GM21576 (cell line): ENCODE measurements at regions not wholly inside any gene's neighbourhood (a gene's known extent, or its start where the extent isn't known, plus 50 kb on each side); places are given as distances from the start of the nearest gene placed in this dataset.

Experiments
- ATAC-seq: cut with Tn5 transposase; IDR thresholded peaks from one replicate; pipeline ENCODE4 v1.9.1; 2021; ENCODE audit warnings: mild to moderate bottlenecking, moderate library complexity; ENCODE audit not compliant: unreplicated experiment

- ATAC-seq, result no peak
Observed at GRCh38 chr11:112579282-112579681, 318.6 kb upstream of the PLET1 start.

- no peak for ATAC-seq
Observed at GRCh38 chr11:112580864-112581263, 320.2 kb upstream of the PLET1 start.

DNA sequence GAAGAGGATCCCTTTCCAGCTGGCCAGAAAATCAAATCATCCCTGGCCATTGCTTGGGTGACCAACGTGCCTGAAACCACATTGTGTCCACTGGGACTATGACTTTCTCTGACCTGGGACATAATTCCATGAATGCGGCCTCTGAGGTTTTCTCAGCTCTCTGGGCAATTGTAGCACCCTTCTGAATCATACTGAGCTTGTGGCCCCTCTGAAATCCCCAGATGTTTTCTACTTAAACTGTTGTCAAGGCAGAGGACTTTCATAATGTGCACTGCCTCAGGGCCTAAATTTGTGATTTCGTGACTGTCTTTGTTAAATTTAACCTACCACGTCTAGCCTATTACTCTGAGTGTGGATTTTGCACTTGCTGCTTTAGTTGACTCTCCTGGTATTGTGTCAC, 321.1 kb upstream of the PLET1 start:
- no peak for ATAC-seq

GRCh38 chr11:112582366-112582765, 321.7 kb upstream of the PLET1 start:
- no peak for ATAC-seq

DNA sequence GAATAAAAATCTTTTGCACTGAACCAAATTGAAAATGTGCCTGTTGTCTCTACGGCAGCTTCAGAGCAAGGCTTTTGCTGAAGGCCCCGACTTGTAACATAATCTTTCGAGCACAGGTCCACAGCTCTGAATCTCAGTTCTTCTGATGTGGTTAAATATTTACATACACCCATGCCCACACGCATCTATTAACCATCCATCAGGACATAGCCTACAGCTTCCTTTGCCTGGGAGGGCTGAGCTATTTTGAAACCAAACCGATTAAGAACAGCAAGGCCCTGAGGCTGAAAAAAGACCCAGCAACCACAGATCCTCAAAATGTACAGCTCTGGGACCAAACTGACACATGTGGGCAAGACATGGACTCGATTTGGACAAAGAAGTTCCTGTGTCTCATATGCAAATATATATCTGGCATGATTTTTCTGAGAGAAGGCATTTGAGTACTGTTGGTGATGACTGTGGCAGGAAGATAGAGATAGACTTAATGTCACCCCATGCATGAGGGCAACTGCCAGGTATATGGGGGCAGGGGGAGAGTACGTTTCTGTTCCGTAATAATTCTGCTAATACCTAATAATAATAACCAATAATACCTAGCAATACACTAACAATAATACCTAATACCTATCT, 322.7 kb upstream of the PLET1 start:
- peak; percentile 88 for ATAC-seq

- ATAC-seq, result no peak
Observed at GRCh38 chr11:112584672-112585071, 324.0 kb upstream of the PLET1 start.

DNA sequence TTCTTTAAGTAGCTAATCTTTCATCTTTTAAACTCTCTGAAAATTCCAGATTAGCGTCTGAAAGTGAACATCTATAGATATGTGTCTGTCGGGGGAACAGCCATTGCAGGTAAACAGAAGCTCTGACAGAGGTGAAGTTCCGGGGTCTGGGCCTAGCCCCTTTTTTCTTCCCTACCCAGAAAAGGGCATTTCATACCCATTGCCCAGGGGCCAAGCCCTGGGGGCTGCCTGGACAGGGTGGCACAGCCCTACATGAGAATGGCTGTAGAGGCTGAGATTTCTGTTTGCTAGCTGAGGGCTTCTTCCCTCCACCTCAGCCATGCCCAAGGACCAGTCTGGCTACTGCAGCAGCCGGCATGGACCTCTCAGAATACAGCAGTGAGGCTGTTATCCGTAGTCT, 327.0 kb upstream of the PLET1 start:
- ATAC-seq, result no peak

DNA sequence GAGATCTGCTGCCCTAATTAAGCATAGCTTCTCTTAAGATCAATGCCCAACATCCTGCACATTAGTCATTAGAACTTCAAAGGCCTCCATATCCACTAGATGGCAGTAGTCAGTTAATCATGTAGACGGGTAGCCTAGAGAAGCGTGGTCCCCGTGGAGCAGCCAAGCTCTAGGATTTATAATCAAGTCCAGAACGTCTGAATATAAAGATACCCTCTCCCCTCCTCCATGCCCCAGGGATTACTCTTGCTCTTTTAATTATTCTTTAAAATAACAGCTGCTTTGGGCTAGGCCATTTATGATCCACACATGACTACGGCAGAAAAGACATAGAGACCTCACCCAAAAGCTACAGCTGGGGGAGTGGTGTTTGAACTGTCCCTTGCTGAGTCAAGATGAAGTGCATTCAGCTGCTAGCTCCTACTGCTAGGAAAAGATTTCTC, 327.6 kb upstream of the PLET1 start:
- no peak for ATAC-seq

GRCh38 chr11:112589155-112589554, 328.5 kb upstream of the PLET1 start:
- no peak for ATAC-seq

DNA sequence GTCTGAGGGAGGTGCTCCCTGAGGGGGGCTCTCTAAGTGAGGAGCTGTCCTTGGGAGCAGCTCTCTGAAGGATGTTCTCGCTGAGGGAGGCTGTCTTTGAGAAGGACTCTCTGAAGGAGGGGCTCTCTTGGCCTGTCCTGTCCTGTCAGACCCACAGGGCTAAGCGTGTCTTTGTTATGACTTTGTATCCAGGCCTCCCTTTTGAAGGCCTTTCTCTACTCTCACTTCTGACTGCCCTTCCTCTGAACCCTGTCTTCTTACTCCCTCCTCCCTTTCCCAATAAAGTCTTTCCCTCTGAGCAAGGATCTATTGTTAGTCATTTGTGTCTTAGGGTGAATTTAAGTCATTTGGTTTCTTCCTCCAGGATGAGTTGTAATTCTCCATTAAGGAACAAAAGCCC, 330.1 kb upstream of the PLET1 start:
- ATAC-seq, result no peak

DNA sequence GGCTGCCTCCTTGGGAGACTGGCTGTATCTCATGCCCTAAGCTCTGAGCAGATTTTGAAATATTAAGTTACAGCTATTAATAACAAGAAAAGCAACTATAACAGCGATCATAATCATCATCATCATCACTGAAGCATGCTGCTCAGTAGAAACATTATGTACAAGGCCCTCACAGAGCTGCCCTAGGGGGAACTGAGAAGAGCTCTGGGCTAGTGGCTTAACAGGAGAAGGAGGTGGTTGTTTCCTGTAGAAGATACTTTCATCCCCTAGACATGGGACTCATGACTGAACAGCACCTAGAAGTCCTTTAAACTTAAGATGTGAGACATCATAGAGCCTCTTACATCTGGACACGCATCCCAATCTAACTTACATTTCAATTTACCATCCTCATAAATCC, 332.8 kb upstream of the PLET1 start:
- no peak for ATAC-seq

DNA sequence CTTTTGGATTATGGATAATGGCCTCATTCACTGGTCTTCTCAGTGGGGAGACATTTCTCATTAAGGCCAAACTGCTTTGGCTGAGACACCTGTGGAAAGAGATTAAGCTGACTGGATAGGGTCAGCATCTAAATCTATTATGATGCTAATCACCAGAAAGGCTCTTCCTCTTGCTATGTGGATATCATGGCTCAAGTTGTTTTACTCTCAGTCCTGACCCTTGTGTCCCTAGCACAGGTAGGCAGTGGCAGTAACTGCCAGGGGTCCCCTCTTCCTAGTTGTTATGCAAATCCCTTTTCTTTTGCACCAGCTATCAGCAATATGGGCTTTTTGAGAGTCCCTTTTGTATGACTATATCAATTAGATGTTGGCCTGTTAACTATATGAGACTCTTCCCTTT, 335.7 kb upstream of the PLET1 start:
- ATAC-seq, result no peak

- ATAC-seq, result no peak
Observed at GRCh38 chr11:112597286-112597790, 336.7 kb upstream of the PLET1 start.

- no peak for ATAC-seq
Observed at GRCh38 chr11:112599265-112599664, 338.6 kb upstream of the PLET1 start.

- ATAC-seq, result no peak
Observed at GRCh38 chr11:112599856-112600533, 339.3 kb upstream of the PLET1 start.

DNA sequence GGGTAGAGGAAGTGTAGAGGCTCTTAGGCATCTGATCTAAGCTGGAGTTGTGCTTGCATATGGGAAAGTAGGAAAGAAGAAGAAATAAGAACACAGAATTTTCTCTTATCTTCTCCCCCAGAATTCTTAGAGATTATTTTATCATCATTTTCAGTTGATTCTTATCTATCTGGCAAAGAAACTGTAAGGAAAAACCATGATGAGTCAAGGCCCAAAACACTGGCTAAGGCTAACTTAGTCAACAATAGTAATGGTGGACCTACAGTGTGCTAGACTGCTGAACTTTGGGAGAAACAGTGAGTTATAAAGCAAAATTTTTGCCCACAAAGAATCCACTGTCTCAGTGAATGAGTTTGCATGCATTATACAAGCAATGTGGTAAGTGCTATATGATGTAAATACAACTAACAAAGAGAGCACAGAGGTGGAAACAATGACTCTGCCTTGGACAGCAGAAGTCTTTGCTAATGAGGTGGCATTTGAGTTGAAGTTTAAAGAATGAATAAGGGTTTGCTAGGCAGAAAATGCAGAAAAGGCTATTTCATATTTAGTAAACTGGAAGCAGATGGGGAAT, 344.5 kb upstream of the PLET1 start:
- no peak for ATAC-seq

GRCh38 chr11:112606656-112607055, 346.0 kb upstream of the PLET1 start:
- no peak for ATAC-seq

DNA sequence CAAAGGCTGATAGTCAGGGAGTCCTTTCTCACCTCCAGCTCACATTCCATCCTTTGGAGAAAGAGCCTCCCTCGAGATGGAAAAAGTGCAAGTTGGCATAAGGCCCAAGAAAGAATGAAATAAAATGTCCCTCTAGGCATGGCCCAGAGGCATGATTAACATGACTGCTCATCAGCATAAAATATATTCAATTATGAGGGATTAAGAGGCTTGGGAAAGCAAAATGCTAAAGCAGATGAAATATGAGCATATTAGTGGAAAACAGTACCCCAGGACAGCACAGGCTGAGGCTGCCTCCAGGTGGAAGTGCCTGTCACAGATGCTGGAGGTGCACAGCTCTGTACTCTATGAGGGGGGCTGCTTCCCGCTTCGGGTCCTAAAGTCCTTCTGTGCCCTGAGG, 347.8 kb upstream of the PLET1 start:
- ATAC-seq, result no peak

GRCh38 chr11:112610494-112610893, 349.8 kb upstream of the PLET1 start:
- ATAC-seq, result no peak

- ATAC-seq, result no peak
Observed at GRCh38 chr11:112610996-112611750, 350.0 kb upstream of the NCAM1 start.

- ATAC-seq, result no peak
Observed at GRCh38 chr11:112611771-112612170, 349.4 kb upstream of the NCAM1 start.
